Heart right ventricle (tissue), 16 donors: ENCODE measurements at regions not wholly inside any gene's neighbourhood (a gene's known extent, or its start where the extent isn't known, plus 50 kb on each side); places are given as distances from the start of the nearest gene placed in this dataset.

Source experiments
- ATAC-seq, 8 donors: fragments of 200-7000 bp; cut with Tn5 transposase; one replicate each; pipeline ENCODE4 v1.9.1; 2020; ENCODE audit warnings: mild to moderate bottlenecking in 8 of 8, moderate library complexity in 8 of 8, moderate number of reproducible peaks in 1 of 8
- DNase-seq, 2 donors: peaks; one replicate each; pipeline ENCODE4 v3.0.0-alpha.2; 2020
- H3K27ac ChIP-seq, 10 donors: fragments of 200-600 bp; sonication (generic) in 2 of 10; one replicate each; pipeline versions ENCODE4 v1.5.0 to v1.8.0; 2020 to 2022; ENCODE audit warnings: mild to moderate bottlenecking in 3 of 10
- H3K27me3 ChIP-seq, 7 donors: fragments of 200-600 bp; one replicate each; pipeline ENCODE4 v1.8.0; 2021 to 2022; ENCODE audit warnings: mild to moderate bottlenecking in 2 of 7
- H3K36me3 ChIP-seq, 9 donors: fragments of 200-600 bp; sonication (generic) in 1 of 9; one replicate each; pipeline versions ENCODE4 v1.5.0 to v1.8.0; 2020 to 2022; ENCODE audit warnings: mild to moderate bottlenecking in 2 of 9
- H3K4me1 ChIP-seq, 9 donors: fragments of 200-600 bp; sonication (generic) in 1 of 9; one replicate each; pipeline versions ENCODE4 v1.5.0 to v1.8.0; 2020 to 2022; ENCODE audit warnings: mild to moderate bottlenecking in 4 of 9
- H3K4me3 ChIP-seq, 10 donors: fragments of 200-600 bp; sonication (generic) in 2 of 10; one replicate each; pipeline versions ENCODE4 v1.5.0 to v1.8.0; 2020 to 2022; ENCODE audit warnings: mild to moderate bottlenecking in 7 of 10, moderate library complexity in 2 of 10
- H3K9me3 ChIP-seq, 11 donors: fragments of 200-600 bp in 10 of 11; sonication (generic) in 2 of 11; one replicate each; pipeline versions ENCODE4 v1.5.0 to v1.8.0; 2013 to 2022; ENCODE audit warnings: mild to moderate bottlenecking in 2 of 11, control low read depth in 1 of 11, moderate library complexity in 1 of 11
- CTCF ChIP-seq, 9 donors: fragments of 200-600 bp; sonication (generic) in 2 of 9; IDR thresholded peaks; one replicate each; pipeline versions ENCODE4 v1.5.0 to v1.8.0; 2021 to 2022; ENCODE audit warnings: antibody characterized with exemption in 9 of 9, mild to moderate bottlenecking in 5 of 9, moderate library complexity in 1 of 9
- WGBS, 2 donors: extraction: QIAGEN DNeasy Blood & Tissue Kit; methylation state at CpG; one replicate each; pipeline ENCODE4 v1.1.7; 2013; ENCODE audit warnings: inconsistent platforms in 1 of 2; 5-methylcytosine and 5-hydroxymethylcytosine counted together
- intact Hi-C, 10 donors: fragments of 100-400 bp; cut with DNase I; formaldehyde crosslinking; loops; one replicate each; pipeline versions ENCODE4 v1.11.1 to v1.14.2; 2022
- donor health status: Arrhythmogenic right ventricular cardiomyopathy.
- donor health status: ischemic (EF 13 %, LVEDD 7.1; RV severe dilation, severe dysfunction).
- donor health status: healthy with polysubstance abuse.
- donor health status: DM: no; HTN: yes; CAD: no.
- donor health status: DM: no; HTN: no; CAD: no.
- donor health status: ischemic (EF 25% LVEDD 6.9; RV normal size, moderate dysfunction).
- donor health status: ischemic (EF 25% LVEDD 5.7; RV mildly dilated, moderate dysfunction).
- donor health status: healthy.
- donor health status: DM: yes; HTN: yes; CAD: no.
- donor health status: Ischemic cardiomyopathy.
- donor health status: ischemic (EF 35%, LVEDD 5.7; RV mildly dilated, moderate dysfunction).
- donor health status: nonischemic (EF 11% LVEDD 7.7; RV severe dilation, severe dysfunction).
- donor health status: DM: yes; HTN: yes; CAD: no.
- donor health status: PGD.
- donor health status: ischemic (EF 29% LVEDD 5.4; RV normal size, mild dysfunction).
- donor health status: nonischemic (EF 23%, LVEDD 6.1; RV moderate dilation, normal function).

GRCh38 chr11:69348414-69349235, 54.7 kb downstream of the MYEOV start:
- intact Hi-C loops: no loop called here
- H3K36me3 ChIP-seq: no peaks in the 10 kb centered on the region
- DNase-seq (no peak), ATAC-seq (no peak)
- H3K9me3 ChIP-seq: peaks cover 0 to 9% (median 0%) of the 10 kb centered on the region in 11 donors
- H3K27me3 ChIP-seq: peaks cover 0 to under 1% (median 0%) of the 10 kb centered on the region in 7 donors
- peaks cover 0 to 11% (median 0%) of the 10 kb centered on the region in 9 donors for H3K4me1 ChIP-seq
- WGBS, 2 donors: 85 to 91% methylated on average over 6 of the region's 6 CpGs
- H3K27ac ChIP-seq: no peak overlapping the region
- no peak overlapping the region for H3K4me3 ChIP-seq
- no peak for TF ChIP-seq CTCF (IDR thresholded peaks at IDR 0.05)

GRCh38 chr11:69350040-69350439, 56.1 kb downstream of the MYEOV start:
- 93 to 97% methylated on average over 1 of the region's 1 CpG for WGBS, 2 donors
- no peak for DNase-seq
- no peak for ATAC-seq
- no peaks in the 10 kb centered on the region for H3K36me3 ChIP-seq
- no peak overlapping the region for H3K27ac ChIP-seq
- peaks cover 0 to 11% (median 0%) of the 10 kb centered on the region in 9 donors for H3K4me1 ChIP-seq
- peaks cover 0 to 10% (median 0%) of the 10 kb centered on the region in 7 donors for H3K27me3 ChIP-seq
- no peak for TF ChIP-seq CTCF (IDR thresholded peaks at IDR 0.05)
- no peak overlapping the region for H3K4me3 ChIP-seq
- intact Hi-C loops: no loop called here
- peaks cover 0 to 9% (median 0%) of the 10 kb centered on the region in 11 donors for H3K9me3 ChIP-seq

- Histone ChIP-seq H3K27ac (no peak overlapping the region), H3K9me3 (peaks cover 0 to 9% (median 0%) of the 10 kb centered on the region in 11 donors), H3K4me1 (peaks cover 0 to 11% (median 0%) of the 10 kb centered on the region in 9 donors), H3K27me3 (peaks cover 0 to 10% (median 0%) of the 10 kb centered on the region in 7 donors), H3K4me3 (no peak overlapping the region), H3K36me3 (no peaks in the 10 kb centered on the region)
- intact Hi-C loops: no loop called here
- ATAC-seq (no peak), DNase-seq (no peak)
- TF ChIP-seq CTCF (IDR thresholded peaks at IDR 0.05): no peak
These were observed 56.6 kb downstream of the MYEOV start for GRCh38 chr11:69350596-69350995.

GRCh38 chr11:69351460-69351859, 57.5 kb downstream of the MYEOV start:
- Histone ChIP-seq H3K4me1 (peaks cover 0 to 11% (median 0%) of the 10 kb centered on the region in 9 donors), H3K36me3 (no peaks in the 10 kb centered on the region), H3K27ac (no peak overlapping the region), H3K27me3 (peaks cover 0 to 10% (median 0%) of the 10 kb centered on the region in 7 donors), H3K4me3 (no peak overlapping the region), H3K9me3 (peaks cover 0 to 9% (median 0%) of the 10 kb centered on the region in 11 donors)
- DNase-seq: no peak
- intact Hi-C loops: no loop called here
- no peak for ATAC-seq
- TF ChIP-seq CTCF (IDR thresholded peaks at IDR 0.05): no peak
